Adrenal gland (tissue), 9 donors: ENCODE measurements at regions not wholly inside any gene's neighbourhood (a gene's known extent, or its start where the extent isn't known, plus 50 kb on each side); places are given as distances from the start of the nearest gene placed in this dataset.

Source experiments
- DNase-seq, 7 donors: peaks; one replicate each; pipeline ENCODE4 v3.0.0-alpha.2; 2019 to 2020
- H3K27ac ChIP-seq, 5 donors: fragments of 200-600 bp; sonication (generic) in 4 of 5; 1 replicate in 3 of 5; 2 replicates in 2 of 5; pipeline versions ENCODE4 v1.5.1 to v1.8.0; 2016 to 2020; ENCODE audit warnings: mild to moderate bottlenecking in 1 of 5
- H3K27me3 ChIP-seq: fragments of 200-600 bp; 2 replicates; pipeline ENCODE4 v1.8.0; 2021
- H3K36me3 ChIP-seq, 2 donors: fragments of 200-600 bp; replicated peaks in 1 of 2; 1 replicate in 1 of 2; 2 replicates in 1 of 2; pipeline versions ENCODE4 v1.5.1 to v1.8.0; 2018 to 2022
- H3K4me1 ChIP-seq, 2 donors: fragments of 200-600 bp; replicated peaks in 1 of 2; 1 replicate in 1 of 2; 2 replicates in 1 of 2; pipeline versions ENCODE4 v1.5.1 to v1.8.0; 2018 to 2021
- H3K4me3 ChIP-seq, 4 donors: fragments of 200-600 bp; sonication (generic) in 3 of 4; one replicate each; pipeline ENCODE4 v1.5.1; 2016 to 2018
- H3K9me3 ChIP-seq, 3 donors: fragments of 200-600 bp; sonication (generic) in 1 of 3; replicated peaks in 1 of 3; 1 replicate in 2 of 3; 2 replicates in 1 of 3; pipeline versions ENCODE4 v1.5.1 to v1.8.0; 2016 to 2021
- CTCF ChIP-seq, 6 experiments: fragments of 450-650 bp in 4 of 6; fragments of 200-600 bp in 2 of 6; sonication (generic) in 1 of 6; IDR thresholded peaks; 1 replicate in 5 of 6; 2 replicates in 1 of 6; pipeline versions ENCODE4 v1.5.1 to v1.8.0; 2016 to 2021; ENCODE audit warnings: antibody characterized with exemption in 6 of 6, mild to moderate bottlenecking in 2 of 6, moderate library complexity in 1 of 6
- POLR2A ChIP-seq, 2 donors: fragments of 450-650 bp; IDR thresholded peaks; one replicate each; pipeline ENCODE4 v1.6.1; 2017; ENCODE audit warnings: antibody characterized with exemption in 2 of 2, mild to moderate bottlenecking in 2 of 2, moderate library complexity in 1 of 2
- WGBS, 4 donors: extraction: QIAGEN DNeasy Blood & Tissue Kit in 2 of 4; methylation state at CpG; one replicate each; pipeline versions ENCODE4 v1.1.5 to v1.1.7; 2013 to 2017; 5-methylcytosine and 5-hydroxymethylcytosine counted together
- intact Hi-C, 2 donors: fragments of 100-400 bp; cut with DNase I; formaldehyde crosslinking; loops; one replicate each; pipeline versions ENCODE4 v1.14.1 to v1.15.0; 2022 to 2023
- donor health status: healthy with polysubstance abuse.
- donor health status: Bipolar disorder and iron deficiency.
- donor health status: DM: yes; HTN: yes; CAD: no.
- donor health status: DM: no; HTN: no; CAD: no.
- donor health status: DM: no; HTN: no; CAD: no.

- intact Hi-C loops = no loop called here
- H3K36me3 ChIP-seq = no peaks in the 10 kb centered on the region
- DNase-seq = no peak
- H3K4me3 ChIP-seq = no peak overlapping the region
- no peaks in the 10 kb centered on the region for H3K27me3 ChIP-seq
- 42 to 53% (median 46%) methylated on average over 1 of the region's 1 CpG for WGBS, 4 donors
- H3K4me1 ChIP-seq = no peaks in the 10 kb centered on the region
- no peaks in the 10 kb centered on the region for H3K9me3 ChIP-seq
- H3K27ac ChIP-seq = no peak overlapping the region
- TF ChIP-seq POLR2A (IDR thresholded peaks at IDR 0.05) = no peak
- no peak for TF ChIP-seq CTCF (IDR thresholded peaks at IDR 0.05)
Measured at GRCh38 chr7:10740805-10741204, 232.9 kb upstream of the PHF14 start.

GRCh38 chr7:10756981-10757380, 216.7 kb upstream of the PHF14 start:
- TF ChIP-seq POLR2A (IDR thresholded peaks at IDR 0.05) (no peak), CTCF (IDR thresholded peaks at IDR 0.05) (no peak)
- H3K4me1 ChIP-seq = no peaks in the 10 kb centered on the region
- H3K9me3 ChIP-seq = no peaks in the 10 kb centered on the region
- no peaks in the 10 kb centered on the region for H3K27me3 ChIP-seq
- H3K36me3 ChIP-seq = no peaks in the 10 kb centered on the region
- 51 to 78% (median 65%) methylated on average over 2 of the region's 2 CpGs for WGBS, 4 donors
- no peak overlapping the region for H3K4me3 ChIP-seq
- DNase-seq = no peak
- intact Hi-C loops = no loop called here
- no peak overlapping the region for H3K27ac ChIP-seq

GRCh38 chr7:10759120-10759519, 214.6 kb upstream of the PHF14 start:
- no peak for DNase-seq
- WGBS, 4 donors = 91 to 99% (median 95%) methylated on average over 2 of the region's 2 CpGs
- Histone ChIP-seq H3K27me3 (no peaks in the 10 kb centered on the region), H3K36me3 (no peaks in the 10 kb centered on the region), H3K4me3 (no peak overlapping the region), H3K9me3 (no peaks in the 10 kb centered on the region), H3K4me1 (no peaks in the 10 kb centered on the region), H3K27ac (no peak overlapping the region)
- intact Hi-C loops = no loop called here
- TF ChIP-seq CTCF (IDR thresholded peaks at IDR 0.05) (no peak), POLR2A (IDR thresholded peaks at IDR 0.05) (no peak)

GRCh38 chr7:10767771-10768170, 205.9 kb upstream of the PHF14 start:
- Histone ChIP-seq H3K36me3 (no peaks in the 10 kb centered on the region), H3K4me1 (no peaks in the 10 kb centered on the region), H3K27ac (no peak overlapping the region), H3K27me3 (no peaks in the 10 kb centered on the region), H3K9me3 (no peaks in the 10 kb centered on the region), H3K4me3 (no peak overlapping the region)
- TF ChIP-seq POLR2A (IDR thresholded peaks at IDR 0.05) = no peak
- no peak for TF ChIP-seq CTCF (IDR thresholded peaks at IDR 0.05)
- 65 to 78% (median 72%) methylated on average over 4 of the region's 4 CpGs for WGBS, 4 donors
- DNase-seq = no peak
- intact Hi-C loops = no loop called here
